GM23338 (cell line): ENCODE measurements at regions not wholly inside any gene's neighbourhood (a gene's known extent, or its start where the extent isn't known, plus 50 kb on each side); places are given as distances from the start of the nearest gene placed in this dataset.

ENCODE experiments used
- CREB1 ChIP-seq: fragments of 250-450 bp; sonication (Bioruptor Pico); IDR thresholded peaks from 2 replicates; pipeline ENCODE4 v1.5.0; 2020; ENCODE audit warnings: low read depth, mild to moderate bottlenecking, moderate library complexity
- EZH2 ChIP-seq: fragments of 200-600 bp; sonication (generic); IDR thresholded peaks from one replicate; pipeline ENCODE4 v1.8.0; 2017; ENCODE audit warnings: antibody characterized with exemption, mild to moderate bottlenecking, low read depth; ENCODE audit not compliant: unreplicated experiment
- EZH2phosphoT487 ChIP-seq: fragments of 200-600 bp; sonication (generic); IDR thresholded peaks from one replicate; pipeline ENCODE4 v1.8.1; 2018; ENCODE audit warnings: antibody characterized with exemption; ENCODE audit not compliant: unreplicated experiment
- JUNB ChIP-seq: IDR thresholded peaks from one replicate; pipeline ENCODE4 v1.6.1; 2016; ENCODE audit warnings: antibody characterized with exemption; ENCODE audit not compliant: unreplicated experiment
- NANOG ChIP-seq: IDR thresholded peaks from 2 replicates; pipeline ENCODE4 v1.6.1; 2016; ENCODE audit warnings: antibody characterized with exemption, borderline replicate concordance
- POLR2AphosphoS5 ChIP-seq: IDR thresholded peaks from 2 replicates; pipeline ENCODE4 v1.6.1; 2016; ENCODE audit warnings: antibody characterized with exemption, low read depth
- STAT1 ChIP-seq: IDR thresholded peaks from one replicate; pipeline ENCODE4 v1.6.1; 2016; ENCODE audit warnings: antibody characterized with exemption; ENCODE audit not compliant: unreplicated experiment
- ZNF331 ChIP-seq: fragments of 250-450 bp; sonication (Bioruptor Pico); IDR thresholded peaks from 2 replicates; pipeline ENCODE4 v1.5.0; 2020; ENCODE audit warnings: low read depth, mild to moderate bottlenecking, moderate library complexity
- TF ChIP-seq, protein P1 (sequence below), 2 experiments: fragments of 200-600 bp in 1 of 2; sonication (generic) in 1 of 2; conservative IDR thresholded peaks; 2 replicates each; pipeline versions ENCODE4 v1.5.1 to v1.6.1; 2016 to 2017; ENCODE audit warnings: antibody characterized with exemption in 2 of 2, low read depth in 2 of 2, mild to moderate bottlenecking in 2 of 2, moderate library complexity in 1 of 2
- TF ChIP-seq, protein P2 (sequence below): IDR thresholded peaks from one replicate; pipeline ENCODE4 v1.6.1; 2018; ENCODE audit warnings: antibody characterized with exemption; ENCODE audit not compliant: unreplicated experiment

DNA sequence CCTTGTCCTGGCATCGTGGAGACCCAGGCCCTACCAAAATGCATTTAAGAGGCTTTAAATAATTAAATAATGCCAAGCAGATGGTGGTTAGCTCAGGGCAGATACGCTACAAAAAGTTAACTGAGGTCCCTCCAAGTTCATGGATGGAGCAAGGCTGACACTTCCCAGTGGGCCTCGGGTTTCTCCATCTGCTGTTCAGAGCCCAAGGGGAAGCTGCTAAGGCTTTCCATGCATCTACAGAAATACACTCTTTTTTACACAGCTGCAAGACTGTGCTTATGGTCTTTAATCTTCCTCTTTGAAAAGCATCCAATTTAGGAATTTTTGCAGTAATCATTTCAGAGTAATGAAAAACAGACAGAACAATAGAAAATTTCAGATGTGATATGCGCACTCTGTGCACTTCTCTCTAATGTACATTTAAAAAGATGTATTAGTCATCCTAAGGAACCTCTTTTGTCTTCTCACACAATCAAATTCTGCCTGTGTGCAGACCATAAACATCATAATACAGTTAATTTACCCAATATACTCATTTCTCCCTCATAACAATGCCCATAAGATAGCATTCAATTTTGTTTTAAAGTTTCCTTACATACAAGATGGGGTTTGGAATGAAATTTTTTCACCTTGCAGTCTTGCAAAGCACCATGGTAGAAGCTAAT, 173.2 kb upstream of the ATP1B1 start:
- TF ChIP-seq, protein P1, sequence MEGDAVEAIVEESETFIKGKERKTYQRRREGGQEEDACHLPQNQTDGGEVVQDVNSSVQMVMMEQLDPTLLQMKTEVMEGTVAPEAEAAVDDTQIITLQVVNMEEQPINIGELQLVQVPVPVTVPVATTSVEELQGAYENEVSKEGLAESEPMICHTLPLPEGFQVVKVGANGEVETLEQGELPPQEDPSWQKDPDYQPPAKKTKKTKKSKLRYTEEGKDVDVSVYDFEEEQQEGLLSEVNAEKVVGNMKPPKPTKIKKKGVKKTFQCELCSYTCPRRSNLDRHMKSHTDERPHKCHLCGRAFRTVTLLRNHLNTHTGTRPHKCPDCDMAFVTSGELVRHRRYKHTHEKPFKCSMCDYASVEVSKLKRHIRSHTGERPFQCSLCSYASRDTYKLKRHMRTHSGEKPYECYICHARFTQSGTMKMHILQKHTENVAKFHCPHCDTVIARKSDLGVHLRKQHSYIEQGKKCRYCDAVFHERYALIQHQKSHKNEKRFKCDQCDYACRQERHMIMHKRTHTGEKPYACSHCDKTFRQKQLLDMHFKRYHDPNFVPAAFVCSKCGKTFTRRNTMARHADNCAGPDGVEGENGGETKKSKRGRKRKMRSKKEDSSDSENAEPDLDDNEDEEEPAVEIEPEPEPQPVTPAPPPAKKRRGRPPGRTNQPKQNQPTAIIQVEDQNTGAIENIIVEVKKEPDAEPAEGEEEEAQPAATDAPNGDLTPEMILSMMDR (conservative IDR thresholded peaks at IDR 0.05; ENCODE audit: low read depth in 2 of 2) = no peak
- TF ChIP-seq POLR2AphosphoS5 = no peak
- TF ChIP-seq EZH2 = no peak
- TF ChIP-seq, protein P2, sequence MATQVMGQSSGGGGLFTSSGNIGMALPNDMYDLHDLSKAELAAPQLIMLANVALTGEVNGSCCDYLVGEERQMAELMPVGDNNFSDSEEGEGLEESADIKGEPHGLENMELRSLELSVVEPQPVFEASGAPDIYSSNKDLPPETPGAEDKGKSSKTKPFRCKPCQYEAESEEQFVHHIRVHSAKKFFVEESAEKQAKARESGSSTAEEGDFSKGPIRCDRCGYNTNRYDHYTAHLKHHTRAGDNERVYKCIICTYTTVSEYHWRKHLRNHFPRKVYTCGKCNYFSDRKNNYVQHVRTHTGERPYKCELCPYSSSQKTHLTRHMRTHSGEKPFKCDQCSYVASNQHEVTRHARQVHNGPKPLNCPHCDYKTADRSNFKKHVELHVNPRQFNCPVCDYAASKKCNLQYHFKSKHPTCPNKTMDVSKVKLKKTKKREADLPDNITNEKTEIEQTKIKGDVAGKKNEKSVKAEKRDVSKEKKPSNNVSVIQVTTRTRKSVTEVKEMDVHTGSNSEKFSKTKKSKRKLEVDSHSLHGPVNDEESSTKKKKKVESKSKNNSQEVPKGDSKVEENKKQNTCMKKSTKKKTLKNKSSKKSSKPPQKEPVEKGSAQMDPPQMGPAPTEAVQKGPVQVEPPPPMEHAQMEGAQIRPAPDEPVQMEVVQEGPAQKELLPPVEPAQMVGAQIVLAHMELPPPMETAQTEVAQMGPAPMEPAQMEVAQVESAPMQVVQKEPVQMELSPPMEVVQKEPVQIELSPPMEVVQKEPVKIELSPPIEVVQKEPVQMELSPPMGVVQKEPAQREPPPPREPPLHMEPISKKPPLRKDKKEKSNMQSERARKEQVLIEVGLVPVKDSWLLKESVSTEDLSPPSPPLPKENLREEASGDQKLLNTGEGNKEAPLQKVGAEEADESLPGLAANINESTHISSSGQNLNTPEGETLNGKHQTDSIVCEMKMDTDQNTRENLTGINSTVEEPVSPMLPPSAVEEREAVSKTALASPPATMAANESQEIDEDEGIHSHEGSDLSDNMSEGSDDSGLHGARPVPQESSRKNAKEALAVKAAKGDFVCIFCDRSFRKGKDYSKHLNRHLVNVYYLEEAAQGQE = no peak
- TF ChIP-seq EZH2phosphoT487 = no peak
- no peak for TF ChIP-seq JUNB
- TF ChIP-seq CREB1 (CRISPR knock-in tag) = no peak
- TF ChIP-seq STAT1 = no peak
- TF ChIP-seq NANOG = no peak
- TF ChIP-seq ZNF331 = no peak
